GM23338 (cell line): ENCODE measurements at regions not wholly inside any gene's neighbourhood (a gene's known extent, or its start where the extent isn't known, plus 50 kb on each side); places are given as distances from the start of the nearest gene placed in this dataset.

Source experiments
- CREB1 ChIP-seq: fragments of 250-450 bp; sonication (Bioruptor Pico); IDR thresholded peaks from 2 replicates; pipeline ENCODE4 v1.5.0; 2020; ENCODE audit warnings: low read depth, mild to moderate bottlenecking, moderate library complexity
- EZH2 ChIP-seq: fragments of 200-600 bp; sonication (generic); IDR thresholded peaks from one replicate; pipeline ENCODE4 v1.8.0; 2017; ENCODE audit warnings: antibody characterized with exemption, mild to moderate bottlenecking, low read depth; ENCODE audit not compliant: unreplicated experiment
- EZH2phosphoT487 ChIP-seq: fragments of 200-600 bp; sonication (generic); IDR thresholded peaks from one replicate; pipeline ENCODE4 v1.8.1; 2018; ENCODE audit warnings: antibody characterized with exemption; ENCODE audit not compliant: unreplicated experiment
- JUNB ChIP-seq: IDR thresholded peaks from one replicate; pipeline ENCODE4 v1.6.1; 2016; ENCODE audit warnings: antibody characterized with exemption; ENCODE audit not compliant: unreplicated experiment
- NANOG ChIP-seq: IDR thresholded peaks from 2 replicates; pipeline ENCODE4 v1.6.1; 2016; ENCODE audit warnings: antibody characterized with exemption, borderline replicate concordance
- POLR2AphosphoS5 ChIP-seq: IDR thresholded peaks from 2 replicates; pipeline ENCODE4 v1.6.1; 2016; ENCODE audit warnings: antibody characterized with exemption, low read depth
- TF ChIP-seq, protein P1 (sequence below), 2 experiments: fragments of 200-600 bp in 1 of 2; sonication (generic) in 1 of 2; conservative IDR thresholded peaks; 2 replicates each; pipeline versions ENCODE4 v1.5.1 to v1.6.1; 2016 to 2017; ENCODE audit warnings: antibody characterized with exemption in 2 of 2, low read depth in 2 of 2, mild to moderate bottlenecking in 2 of 2, moderate library complexity in 1 of 2
- TF ChIP-seq, protein P2 (sequence below): IDR thresholded peaks from 2 replicates; pipeline ENCODE4 v1.6.1; 2016; ENCODE audit warnings: antibody characterized with exemption
- TF ChIP-seq, protein P3 (sequence below): IDR thresholded peaks from one replicate; pipeline ENCODE4 v1.6.1; 2018; ENCODE audit warnings: antibody characterized with exemption; ENCODE audit not compliant: unreplicated experiment
- TF ChIP-seq, protein P4 (sequence below): fragments of 250-450 bp; sonication (Bioruptor Pico); IDR thresholded peaks from 2 replicates; pipeline ENCODE4 v1.5.0; 2020; ENCODE audit warnings: mild to moderate bottlenecking, moderate library complexity

DNA sequence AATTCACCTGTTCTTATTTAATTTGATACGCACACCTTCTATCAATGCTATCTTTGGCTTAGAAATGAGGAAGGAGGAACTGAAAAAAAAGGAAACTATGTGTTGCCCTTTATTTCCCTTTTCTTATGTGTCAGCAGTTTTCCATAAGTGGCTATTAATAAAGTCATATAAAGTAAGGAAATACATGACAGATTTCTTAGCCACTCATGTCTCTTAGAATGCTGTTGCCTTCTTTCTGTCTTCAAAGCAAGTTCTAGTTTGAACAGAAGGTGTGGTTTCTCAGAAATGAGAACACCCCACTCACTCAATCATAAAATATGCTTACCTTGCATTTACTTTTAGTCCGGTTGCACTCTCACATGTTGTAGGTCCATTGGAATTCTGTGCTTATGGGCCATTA lies 640.5 kb upstream of the GRM7 start:
- TF ChIP-seq NANOG (no peak), EZH2 (no peak), POLR2AphosphoS5 (no peak), JUNB (no peak), EZH2phosphoT487 (no peak), CREB1 (CRISPR knock-in tag) (no peak)
- TF ChIP-seq, protein P1, sequence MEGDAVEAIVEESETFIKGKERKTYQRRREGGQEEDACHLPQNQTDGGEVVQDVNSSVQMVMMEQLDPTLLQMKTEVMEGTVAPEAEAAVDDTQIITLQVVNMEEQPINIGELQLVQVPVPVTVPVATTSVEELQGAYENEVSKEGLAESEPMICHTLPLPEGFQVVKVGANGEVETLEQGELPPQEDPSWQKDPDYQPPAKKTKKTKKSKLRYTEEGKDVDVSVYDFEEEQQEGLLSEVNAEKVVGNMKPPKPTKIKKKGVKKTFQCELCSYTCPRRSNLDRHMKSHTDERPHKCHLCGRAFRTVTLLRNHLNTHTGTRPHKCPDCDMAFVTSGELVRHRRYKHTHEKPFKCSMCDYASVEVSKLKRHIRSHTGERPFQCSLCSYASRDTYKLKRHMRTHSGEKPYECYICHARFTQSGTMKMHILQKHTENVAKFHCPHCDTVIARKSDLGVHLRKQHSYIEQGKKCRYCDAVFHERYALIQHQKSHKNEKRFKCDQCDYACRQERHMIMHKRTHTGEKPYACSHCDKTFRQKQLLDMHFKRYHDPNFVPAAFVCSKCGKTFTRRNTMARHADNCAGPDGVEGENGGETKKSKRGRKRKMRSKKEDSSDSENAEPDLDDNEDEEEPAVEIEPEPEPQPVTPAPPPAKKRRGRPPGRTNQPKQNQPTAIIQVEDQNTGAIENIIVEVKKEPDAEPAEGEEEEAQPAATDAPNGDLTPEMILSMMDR (conservative IDR thresholded peaks at IDR 0.05; ENCODE audit: low read depth in 2 of 2) = no peak
- TF ChIP-seq, protein P2, sequence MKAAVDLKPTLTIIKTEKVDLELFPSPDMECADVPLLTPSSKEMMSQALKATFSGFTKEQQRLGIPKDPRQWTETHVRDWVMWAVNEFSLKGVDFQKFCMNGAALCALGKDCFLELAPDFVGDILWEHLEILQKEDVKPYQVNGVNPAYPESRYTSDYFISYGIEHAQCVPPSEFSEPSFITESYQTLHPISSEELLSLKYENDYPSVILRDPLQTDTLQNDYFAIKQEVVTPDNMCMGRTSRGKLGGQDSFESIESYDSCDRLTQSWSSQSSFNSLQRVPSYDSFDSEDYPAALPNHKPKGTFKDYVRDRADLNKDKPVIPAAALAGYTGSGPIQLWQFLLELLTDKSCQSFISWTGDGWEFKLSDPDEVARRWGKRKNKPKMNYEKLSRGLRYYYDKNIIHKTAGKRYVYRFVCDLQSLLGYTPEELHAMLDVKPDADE = no peak
- TF ChIP-seq, protein P3, sequence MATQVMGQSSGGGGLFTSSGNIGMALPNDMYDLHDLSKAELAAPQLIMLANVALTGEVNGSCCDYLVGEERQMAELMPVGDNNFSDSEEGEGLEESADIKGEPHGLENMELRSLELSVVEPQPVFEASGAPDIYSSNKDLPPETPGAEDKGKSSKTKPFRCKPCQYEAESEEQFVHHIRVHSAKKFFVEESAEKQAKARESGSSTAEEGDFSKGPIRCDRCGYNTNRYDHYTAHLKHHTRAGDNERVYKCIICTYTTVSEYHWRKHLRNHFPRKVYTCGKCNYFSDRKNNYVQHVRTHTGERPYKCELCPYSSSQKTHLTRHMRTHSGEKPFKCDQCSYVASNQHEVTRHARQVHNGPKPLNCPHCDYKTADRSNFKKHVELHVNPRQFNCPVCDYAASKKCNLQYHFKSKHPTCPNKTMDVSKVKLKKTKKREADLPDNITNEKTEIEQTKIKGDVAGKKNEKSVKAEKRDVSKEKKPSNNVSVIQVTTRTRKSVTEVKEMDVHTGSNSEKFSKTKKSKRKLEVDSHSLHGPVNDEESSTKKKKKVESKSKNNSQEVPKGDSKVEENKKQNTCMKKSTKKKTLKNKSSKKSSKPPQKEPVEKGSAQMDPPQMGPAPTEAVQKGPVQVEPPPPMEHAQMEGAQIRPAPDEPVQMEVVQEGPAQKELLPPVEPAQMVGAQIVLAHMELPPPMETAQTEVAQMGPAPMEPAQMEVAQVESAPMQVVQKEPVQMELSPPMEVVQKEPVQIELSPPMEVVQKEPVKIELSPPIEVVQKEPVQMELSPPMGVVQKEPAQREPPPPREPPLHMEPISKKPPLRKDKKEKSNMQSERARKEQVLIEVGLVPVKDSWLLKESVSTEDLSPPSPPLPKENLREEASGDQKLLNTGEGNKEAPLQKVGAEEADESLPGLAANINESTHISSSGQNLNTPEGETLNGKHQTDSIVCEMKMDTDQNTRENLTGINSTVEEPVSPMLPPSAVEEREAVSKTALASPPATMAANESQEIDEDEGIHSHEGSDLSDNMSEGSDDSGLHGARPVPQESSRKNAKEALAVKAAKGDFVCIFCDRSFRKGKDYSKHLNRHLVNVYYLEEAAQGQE = no peak
- TF ChIP-seq, protein P4, sequence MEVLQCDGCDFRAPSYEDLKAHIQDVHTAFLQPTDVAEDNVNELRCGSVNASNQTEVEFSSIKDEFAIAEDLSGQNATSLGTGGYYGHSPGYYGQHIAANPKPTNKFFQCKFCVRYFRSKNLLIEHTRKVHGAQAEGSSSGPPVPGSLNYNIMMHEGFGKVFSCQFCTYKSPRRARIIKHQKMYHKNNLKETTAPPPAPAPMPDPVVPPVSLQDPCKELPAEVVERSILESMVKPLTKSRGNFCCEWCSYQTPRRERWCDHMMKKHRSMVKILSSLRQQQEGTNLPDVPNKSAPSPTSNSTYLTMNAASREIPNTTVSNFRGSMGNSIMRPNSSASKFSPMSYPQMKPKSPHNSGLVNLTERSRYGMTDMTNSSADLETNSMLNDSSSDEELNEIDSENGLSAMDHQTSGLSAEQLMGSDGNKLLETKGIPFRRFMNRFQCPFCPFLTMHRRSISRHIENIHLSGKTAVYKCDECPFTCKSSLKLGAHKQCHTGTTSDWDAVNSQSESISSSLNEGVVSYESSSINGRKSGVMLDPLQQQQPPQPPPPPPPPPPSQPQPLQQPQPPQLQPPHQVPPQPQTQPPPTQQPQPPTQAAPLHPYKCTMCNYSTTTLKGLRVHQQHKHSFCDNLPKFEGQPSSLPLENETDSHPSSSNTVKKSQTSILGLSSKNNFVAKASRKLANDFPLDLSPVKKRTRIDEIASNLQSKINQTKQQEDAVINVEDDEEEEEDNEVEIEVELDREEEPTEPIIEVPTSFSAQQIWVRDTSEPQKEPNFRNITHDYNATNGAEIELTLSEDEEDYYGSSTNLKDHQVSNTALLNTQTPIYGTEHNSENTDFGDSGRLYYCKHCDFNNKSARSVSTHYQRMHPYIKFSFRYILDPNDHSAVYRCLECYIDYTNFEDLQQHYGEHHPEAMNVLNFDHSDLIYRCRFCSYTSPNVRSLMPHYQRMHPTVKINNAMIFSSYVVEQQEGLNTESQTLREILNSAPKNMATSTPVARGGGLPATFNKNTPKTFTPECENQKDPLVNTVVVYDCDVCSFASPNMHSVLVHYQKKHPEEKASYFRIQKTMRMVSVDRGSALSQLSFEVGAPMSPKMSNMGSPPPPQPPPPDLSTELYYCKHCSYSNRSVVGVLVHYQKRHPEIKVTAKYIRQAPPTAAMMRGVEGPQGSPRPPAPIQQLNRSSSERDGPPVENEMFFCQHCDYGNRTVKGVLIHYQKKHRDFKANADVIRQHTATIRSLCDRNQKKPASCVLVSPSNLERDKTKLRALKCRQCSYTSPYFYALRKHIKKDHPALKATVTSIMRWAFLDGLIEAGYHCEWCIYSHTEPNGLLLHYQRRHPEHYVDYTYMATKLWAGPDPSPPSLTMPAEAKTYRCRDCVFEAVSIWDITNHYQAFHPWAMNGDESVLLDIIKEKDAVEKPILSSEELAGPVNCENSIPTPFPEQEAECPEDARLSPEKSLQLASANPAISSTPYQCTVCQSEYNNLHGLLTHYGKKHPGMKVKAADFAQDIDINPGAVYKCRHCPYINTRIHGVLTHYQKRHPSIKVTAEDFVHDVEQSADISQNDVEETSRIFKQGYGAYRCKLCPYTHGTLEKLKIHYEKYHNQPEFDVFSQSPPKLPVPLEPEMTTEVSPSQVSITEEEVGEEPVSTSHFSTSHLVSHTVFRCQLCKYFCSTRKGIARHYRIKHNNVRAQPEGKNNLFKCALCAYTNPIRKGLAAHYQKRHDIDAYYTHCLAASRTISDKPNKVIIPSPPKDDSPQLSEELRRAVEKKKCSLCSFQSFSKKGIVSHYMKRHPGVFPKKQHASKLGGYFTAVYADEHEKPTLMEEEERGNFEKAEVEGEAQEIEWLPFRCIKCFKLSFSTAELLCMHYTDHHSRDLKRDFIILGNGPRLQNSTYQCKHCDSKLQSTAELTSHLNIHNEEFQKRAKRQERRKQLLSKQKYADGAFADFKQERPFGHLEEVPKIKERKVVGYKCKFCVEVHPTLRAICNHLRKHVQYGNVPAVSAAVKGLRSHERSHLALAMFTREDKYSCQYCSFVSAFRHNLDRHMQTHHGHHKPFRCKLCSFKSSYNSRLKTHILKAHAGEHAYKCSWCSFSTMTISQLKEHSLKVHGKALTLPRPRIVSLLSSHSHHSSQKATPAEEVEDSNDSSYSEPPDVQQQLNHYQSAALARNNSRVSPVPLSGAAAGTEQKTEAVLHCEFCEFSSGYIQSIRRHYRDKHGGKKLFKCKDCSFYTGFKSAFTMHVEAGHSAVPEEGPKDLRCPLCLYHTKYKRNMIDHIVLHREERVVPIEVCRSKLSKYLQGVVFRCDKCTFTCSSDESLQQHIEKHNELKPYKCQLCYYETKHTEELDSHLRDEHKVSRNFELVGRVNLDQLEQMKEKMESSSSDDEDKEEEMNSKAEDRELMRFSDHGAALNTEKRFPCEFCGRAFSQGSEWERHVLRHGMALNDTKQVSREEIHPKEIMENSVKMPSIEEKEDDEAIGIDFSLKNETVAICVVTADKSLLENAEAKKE (CRISPR knock-in tag) = no peak
